Right ventricle myocardium inferior (tissue), 1 donor: ENCODE measurements at regions not wholly inside any gene's neighbourhood (a gene's known extent, or its start where the extent isn't known, plus 50 kb on each side); places are given as distances from the start of the nearest gene placed in this dataset.

Source experiments
- ATAC-seq: fragments of 200-7000 bp; cut with Tn5 transposase; one replicate; pipeline ENCODE4 v1.9.1; 2020; ENCODE audit warnings: mild to moderate bottlenecking, moderate library complexity
- DNase-seq: peaks from one replicate; pipeline ENCODE4 v3.0.0; 2021; ENCODE audit errors: missing footprints
- intact Hi-C: fragments of 100-400 bp; cut with DNase I; formaldehyde crosslinking; loops from one replicate; pipeline ENCODE4 v1.11.0; 2022
- donor health status: DM: no; HTN: yes; CAD: no; lungs with severe emphysema.

DNA sequence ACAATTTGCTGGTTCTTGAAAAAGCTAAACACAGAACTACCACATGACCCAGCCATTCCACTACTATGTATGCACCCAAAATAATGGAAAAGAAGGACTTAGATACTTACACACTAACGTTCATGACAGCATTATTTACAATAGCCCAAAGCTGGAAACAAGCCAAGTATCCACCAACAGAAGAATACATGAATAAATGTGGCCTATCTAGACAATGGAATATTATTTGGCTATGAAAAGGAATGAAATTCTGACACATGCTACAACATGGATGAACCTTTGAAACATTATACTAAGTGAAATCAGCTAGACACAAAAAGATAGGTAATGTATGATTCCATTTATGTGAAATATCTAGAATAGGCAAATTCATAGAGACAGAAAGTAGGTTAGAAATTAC lies 67.4 kb upstream of the EXOC4 start:
- intact Hi-C loops: no loop called here
- DNase-seq (no peak), ATAC-seq (no peak)

DNA sequence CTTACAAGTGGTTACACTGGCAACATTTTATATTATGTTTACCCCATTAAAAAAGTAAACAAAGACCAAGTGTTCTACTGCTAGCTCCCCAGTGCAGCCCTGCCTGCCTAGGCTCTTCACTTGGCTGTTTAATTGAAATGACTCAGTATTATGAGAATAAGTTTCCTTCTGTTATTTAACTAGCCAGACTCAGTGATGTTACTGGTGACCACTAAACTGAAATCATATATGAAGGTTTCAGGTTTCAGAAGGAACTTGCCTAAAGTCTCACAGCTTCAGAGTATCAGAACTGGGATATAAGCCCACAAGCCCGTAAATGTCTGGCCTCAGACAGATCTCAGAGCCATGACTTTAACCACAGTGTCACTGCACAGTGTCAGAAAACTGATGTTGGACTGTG lies 66.8 kb upstream of the EXOC4 start:
- intact Hi-C loops: no loop called here
- ATAC-seq (no peak), DNase-seq (no peak)

DNA sequence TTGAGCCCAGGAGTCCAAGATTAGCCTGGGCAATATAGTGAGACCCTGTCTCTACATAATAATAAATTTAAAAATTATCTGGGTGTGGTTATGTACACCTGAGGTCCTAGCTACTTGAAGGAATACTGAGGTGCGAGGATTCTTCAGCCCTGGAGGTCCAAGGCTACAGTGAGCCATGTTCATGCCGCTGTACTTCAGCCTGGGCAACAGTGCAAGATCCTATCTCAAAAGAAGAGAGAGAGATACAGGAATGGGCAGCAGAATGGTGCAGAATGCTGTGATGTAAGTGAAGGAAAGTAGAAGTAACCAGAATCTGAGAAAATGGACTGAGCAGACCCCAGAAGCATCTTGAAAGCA lies 62.7 kb upstream of the EXOC4 start:
- DNase-seq (no peak), ATAC-seq (no peak)
- intact Hi-C loops: no loop called here

DNA sequence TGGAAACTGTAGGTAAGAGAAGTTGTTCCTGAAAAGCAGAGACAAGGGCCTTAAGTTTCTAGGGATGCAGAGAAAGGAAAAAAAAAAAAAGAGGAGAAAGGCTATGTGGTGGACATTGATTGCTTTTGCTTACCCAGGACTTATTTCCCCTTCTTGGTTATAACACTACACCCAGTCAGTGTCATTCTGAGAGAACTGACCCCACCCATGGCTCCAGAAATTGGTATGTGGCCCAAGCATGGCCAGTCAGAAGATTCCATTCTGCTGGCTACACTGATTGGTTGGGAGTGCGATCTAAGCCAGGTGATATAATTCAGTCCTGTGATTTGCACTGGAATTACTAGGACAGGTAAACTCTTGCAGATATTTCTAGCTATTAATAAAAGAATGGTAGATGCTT lies 62.2 kb upstream of the EXOC4 start:
- ATAC-seq: no peak
- no peak for DNase-seq
- intact Hi-C loops: no loop called here

DNA sequence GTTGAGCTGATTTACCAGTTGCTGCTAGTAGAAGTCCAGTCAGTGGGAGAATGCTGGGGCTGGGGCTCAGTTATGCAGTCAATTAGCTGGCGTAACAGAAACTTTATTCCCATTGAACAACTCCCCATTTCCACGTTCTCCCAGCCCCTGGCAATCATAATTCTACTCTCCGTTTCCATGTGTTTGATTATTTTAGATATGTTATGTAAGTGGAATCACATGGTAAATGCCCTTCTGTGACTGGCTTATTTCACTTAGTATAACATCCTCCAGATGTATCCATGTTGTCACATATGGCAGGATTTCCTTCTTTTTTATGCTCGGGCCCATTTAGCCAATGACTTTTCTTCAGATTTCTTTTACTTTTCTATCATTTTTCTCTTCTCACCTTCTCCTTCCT lies 61.1 kb upstream of the EXOC4 start:
- ATAC-seq (no peak), DNase-seq (no peak)
- intact Hi-C loops: no loop called here

DNA sequence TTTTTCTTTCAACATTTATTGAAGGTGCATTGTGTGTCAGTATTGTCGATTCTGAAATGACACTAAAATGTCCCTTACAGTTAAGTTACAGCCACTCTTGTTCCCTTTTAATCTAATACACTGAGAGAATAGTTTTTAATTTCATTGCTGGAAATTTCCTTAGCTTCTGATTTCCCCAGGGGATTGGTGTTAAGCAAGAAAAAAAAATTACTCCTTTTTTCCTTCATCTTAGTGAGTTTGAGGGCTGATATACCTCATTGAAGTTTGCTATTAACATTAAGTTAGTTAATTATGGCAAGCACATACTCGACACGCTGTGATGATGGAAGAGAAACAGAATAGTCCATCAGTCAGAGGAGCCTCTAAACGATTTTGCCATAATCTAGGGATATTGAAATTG lies 57.0 kb upstream of the EXOC4 start:
- ATAC-seq: no peak
- DNase-seq: no peak
- intact Hi-C loops: no loop called here

DNA sequence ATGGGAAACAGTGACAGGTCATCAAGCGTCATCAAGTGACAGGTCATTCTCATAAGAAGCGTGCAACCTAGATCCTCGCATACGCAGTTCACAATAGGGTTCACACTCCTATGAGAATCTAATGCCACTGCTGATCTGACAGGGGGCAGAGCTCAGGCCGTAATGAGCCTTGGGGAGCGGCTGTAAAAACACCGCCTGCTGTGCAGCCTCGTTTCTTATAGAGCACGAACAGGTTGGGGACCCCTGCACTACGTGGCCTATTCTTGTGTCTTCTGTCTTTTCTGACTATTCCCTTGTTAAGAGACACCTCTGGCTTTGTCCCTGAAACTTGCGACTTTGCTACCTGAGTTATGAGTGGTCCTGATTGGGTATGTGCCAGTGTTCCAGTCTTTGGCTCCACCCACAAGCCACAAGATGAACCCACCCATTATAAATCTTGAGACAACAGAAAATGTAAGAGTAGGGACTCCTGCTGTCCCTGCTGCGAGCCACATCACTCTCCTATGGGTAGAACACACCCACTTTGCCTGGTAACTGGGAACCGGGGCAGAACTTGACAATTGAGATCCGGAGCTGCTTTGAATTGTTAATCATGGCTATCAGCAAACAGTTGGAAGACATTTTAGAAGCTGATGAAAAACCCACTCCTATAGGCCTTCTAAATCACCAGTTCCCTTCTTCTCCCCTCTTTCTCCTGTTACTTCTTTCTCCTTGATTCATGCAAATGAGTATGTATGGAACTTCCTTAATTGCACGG lies 55.8 kb upstream of the EXOC4 start:
- no peak for ATAC-seq
- DNase-seq: no peak
- intact Hi-C loops: no loop called here

DNA sequence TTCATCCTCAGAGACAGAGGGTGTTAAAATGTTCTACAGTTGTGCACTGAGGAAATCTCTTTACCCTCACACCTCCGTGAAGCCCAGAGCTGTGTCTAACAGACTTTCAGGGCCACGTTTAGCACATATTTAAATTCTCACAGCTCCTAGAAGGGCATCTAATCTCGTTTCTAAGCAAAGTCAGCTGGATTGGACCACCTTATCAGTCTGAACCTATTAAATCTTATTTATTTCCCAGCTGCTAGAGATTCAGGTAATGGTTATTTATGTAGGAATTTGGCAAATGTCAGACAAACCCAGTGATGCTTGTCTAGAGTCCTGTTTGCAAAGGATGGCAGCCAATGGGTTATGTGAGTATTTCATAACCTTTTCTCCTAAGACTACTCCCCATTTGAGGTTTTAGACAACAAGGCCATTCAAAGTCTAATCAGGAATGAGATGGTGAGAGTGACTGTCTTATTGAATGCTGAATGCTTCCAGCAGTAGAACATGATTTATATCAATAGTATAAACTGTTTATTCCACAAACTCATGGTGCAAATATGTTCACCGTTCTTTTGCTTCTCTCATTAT lies 54.8 kb upstream of the EXOC4 start:
- ATAC-seq: no peak
- intact Hi-C loops: no loop called here
- DNase-seq: no peak

DNA sequence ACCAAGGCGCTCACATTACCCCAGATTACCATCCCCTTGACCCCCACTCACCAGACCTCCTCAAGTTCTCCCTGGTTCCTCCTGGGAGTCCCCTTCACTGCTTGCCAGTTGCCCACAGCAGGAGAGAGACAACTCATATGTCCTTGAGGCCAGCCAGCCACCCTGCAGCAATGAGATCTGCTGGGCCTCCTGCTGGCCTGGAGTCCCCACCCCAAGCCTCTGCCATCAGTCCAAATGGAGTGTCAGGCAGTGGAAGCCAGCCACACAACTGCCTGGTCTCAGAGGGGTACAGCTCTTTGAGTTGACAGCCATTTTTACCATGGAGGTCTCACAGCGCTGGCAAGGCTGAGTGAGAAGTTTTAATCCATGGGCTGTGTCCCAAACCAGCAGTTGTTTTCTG lies 53.0 kb upstream of the EXOC4 start:
- ATAC-seq (no peak), DNase-seq (no peak)
- intact Hi-C loops: loop anchor here (10.0 kb wide), 1 partner anchor 1095 kb away; no protein-coding TSS in a partner anchor

DNA sequence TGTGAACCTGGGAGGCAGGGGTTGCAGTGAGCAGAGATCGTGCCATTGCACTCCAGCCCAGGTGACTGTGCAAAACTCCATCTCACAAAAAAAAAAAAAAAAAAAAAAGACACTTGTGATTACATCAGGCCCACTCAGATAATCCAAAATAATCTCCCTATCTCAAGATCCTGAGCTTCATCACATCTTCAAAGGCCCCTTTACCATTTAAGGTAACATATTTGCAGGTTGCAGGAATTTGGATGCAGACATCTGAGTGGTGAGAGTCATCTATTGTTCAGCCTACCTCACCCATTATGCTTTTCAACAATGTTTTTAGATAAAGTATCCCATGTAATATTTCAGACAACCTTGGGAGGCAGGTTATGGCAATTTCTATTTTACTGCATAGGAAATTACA lies 51.4 kb upstream of the EXOC4 start:
- no peak for DNase-seq
- intact Hi-C loops: loop anchor here (10.0 kb wide), 1 partner anchor 1097 kb away; no protein-coding TSS in a partner anchor
- no peak for ATAC-seq

DNA sequence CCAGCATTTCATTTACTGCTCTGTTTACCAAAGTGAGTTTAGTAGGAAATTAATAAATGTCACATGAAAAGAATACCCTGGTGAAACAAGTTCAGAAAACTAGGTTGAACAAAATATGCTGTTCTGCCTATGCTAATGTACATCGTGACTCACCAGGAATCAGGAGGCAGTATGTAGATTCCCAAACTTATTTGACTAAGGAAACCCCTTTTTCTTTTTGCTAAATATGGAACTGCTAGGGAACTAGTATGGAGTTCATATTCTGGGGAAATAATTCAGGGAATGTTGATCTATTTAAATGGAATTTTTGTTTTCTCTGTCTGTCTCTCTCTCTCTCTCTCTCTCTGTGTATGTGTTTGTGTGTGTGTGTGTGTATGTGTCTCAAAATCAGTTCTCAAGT lies 49.9 kb upstream of the EXOC4 start:
- ATAC-seq (no peak), DNase-seq (no peak)
- intact Hi-C loops: loop anchor here (10.0 kb wide), 1 partner anchor 1098 kb away; no protein-coding TSS in a partner anchor
